ENCODE measurements at regions not wholly inside any gene's neighbourhood (a gene's known extent, or its start where the extent isn't known, plus 50 kb on each side); places are given as distances from the start of the nearest gene placed in this dataset.

GRCh38 chr2:129299756-129300155, 679.7 kb upstream of the RAB6C start:
- DNase-seq, result no peak

GRCh38 chr2:129300456-129300855, 679.0 kb upstream of the RAB6C start:
- DNase-seq, result no peak

- no peak for DNase-seq
These were observed 678.0 kb upstream of the RAB6C start for GRCh38 chr2:129301431-129301913.

GRCh38 chr2:129302106-129302505, 677.4 kb upstream of the RAB6C start:
- no peak for DNase-seq

- no peak for DNase-seq
These were observed 676.8 kb upstream of the RAB6C start for GRCh38 chr2:129302561-129303183.

- DNase-seq, result no peak
These were observed 665.3 kb upstream of the RAB6C start for GRCh38 chr2:129314120-129314519.

GRCh38 chr2:129318581-129319421, 660.7 kb upstream of the RAB6C start:
- no peak for DNase-seq

GRCh38 chr2:129319422-129319717, 660.1 kb upstream of the RAB6C start:
- DNase-seq, result no peak

GRCh38 chr2:129320288-129320687, 659.2 kb upstream of the RAB6C start:
- DNase-seq, result no peak

- no peak for DNase-seq
These were observed 655.1 kb upstream of the RAB6C start for GRCh38 chr2:129324349-129324748.

- no peak for DNase-seq
These were observed 654.3 kb upstream of the RAB6C start for GRCh38 chr2:129325151-129325550.

GRCh38 chr2:129329574-129329973, 649.9 kb upstream of the RAB6C start:
- no peak for DNase-seq

GRCh38 chr2:129330504-129330903, 649.0 kb upstream of the RAB6C start:
- DNase-seq, result no peak

GRCh38 chr2:129331638-129332037, 647.8 kb upstream of the RAB6C start:
- DNase-seq, result no peak

GRCh38 chr2:129334128-129334527, 645.3 kb upstream of the RAB6C start:
- no peak for DNase-seq

GRCh38 chr2:129334696-129335410, 644.6 kb upstream of the RAB6C start:
- DNase-seq, result no peak

GRCh38 chr2:129336276-129336675, 643.2 kb upstream of the RAB6C start:
- no peak for DNase-seq

- no peak for DNase-seq
These were observed 642.4 kb upstream of the RAB6C start for GRCh38 chr2:129337076-129337475.

- no peak for DNase-seq
These were observed 633.9 kb upstream of the RAB6C start for GRCh38 chr2:129345540-129345939.

GRCh38 chr2:129347486-129348217, 631.8 kb upstream of the RAB6C start:
- no peak for DNase-seq

- DNase-seq, result no peak
These were observed 624.8 kb upstream of the RAB6C start for GRCh38 chr2:129354631-129355030.

- DNase-seq, result no peak
These were observed 617.8 kb upstream of the RAB6C start for GRCh38 chr2:129361688-129362087.

GRCh38 chr2:129366263-129366662, 613.2 kb upstream of the RAB6C start:
- DNase-seq, result no peak

Measured in NCI-H2107 (cell line).